CD14-positive monocyte (primary cell): ENCODE measurements at regions not wholly inside any gene's neighbourhood (a gene's known extent, or its start where the extent isn't known, plus 50 kb on each side); places are given as distances from the start of the nearest gene placed in this dataset.

Experiments
- DNase-seq, 3 donors: peaks; one replicate each; pipeline ENCODE4 v3.0.0-alpha.2; 2011 to 2022
- H2AFZ ChIP-seq: 2 replicates; pipeline ENCODE4 v1.6.0; 2012; ENCODE audit warnings: mild to moderate bottlenecking, low read depth, low read length, inconsistent platforms; ENCODE audit not compliant: insufficient read depth, poor library complexity, severe bottlenecking
- H3K27ac ChIP-seq, 2 donors: 1 replicate in 1 of 2; 2 replicates in 1 of 2; pipeline ENCODE4 v1.5.1; 2012 to 2013; ENCODE audit warnings: low read length in 2 of 2, control low read depth in 1 of 2, inconsistent platforms in 1 of 2, low read depth in 1 of 2, mild to moderate bottlenecking in 1 of 2
- H3K27me3 ChIP-seq, 2 donors: one replicate each; pipeline versions ENCODE4 v1.6.0 to v1.6.1; 2011 to 2013; ENCODE audit warnings: low read length in 2 of 2; ENCODE audit not compliant: control insufficient read depth in 2 of 2, insufficient read depth in 2 of 2
- H3K36me3 ChIP-seq, 2 donors: replicated peaks in 1 of 2; 1 replicate in 1 of 2; 2 replicates in 1 of 2; pipeline versions ENCODE4 v1.5.1 to v1.6.1; 2012 to 2013; ENCODE audit warnings: low read length in 2 of 2, control low read depth in 1 of 2, inconsistent platforms in 1 of 2, mild to moderate bottlenecking in 1 of 2; ENCODE audit not compliant: insufficient read depth in 2 of 2, control insufficient read depth in 1 of 2
- H3K4me1 ChIP-seq, 2 donors: 1 replicate in 1 of 2; 2 replicates in 1 of 2; pipeline versions ENCODE4 v1.5.1 to v1.6.1; 2012 to 2013; ENCODE audit warnings: low read length in 2 of 2, control low read depth in 1 of 2, inconsistent platforms in 1 of 2, mild to moderate bottlenecking in 1 of 2, moderate library complexity in 1 of 2; ENCODE audit not compliant: insufficient read depth in 2 of 2, control insufficient read depth in 1 of 2
- H3K4me2 ChIP-seq: replicated peaks from 2 replicates; pipeline ENCODE3; 2012; ENCODE audit warnings: low read length, moderate library complexity, mild to moderate bottlenecking; ENCODE audit not compliant: poor library complexity, severe bottlenecking; ENCODE audit errors: extremely low read depth
- H3K4me3 ChIP-seq, 3 experiments: fragments of 200-600 bp in 1 of 3; sonication (generic) in 1 of 3; replicated peaks in 1 of 3; 1 replicate in 2 of 3; 2 replicates in 1 of 3; pipeline ENCODE4 v1.5.1; 2011 to 2013; ENCODE audit warnings: low read length in 3 of 3, mild to moderate bottlenecking in 3 of 3, control low read depth in 2 of 3, low read depth in 2 of 3, inconsistent platforms in 1 of 3, moderate library complexity in 1 of 3
- H3K79me2 ChIP-seq: 2 replicates; pipeline ENCODE4 v1.6.0; 2012; ENCODE audit warnings: mild to moderate bottlenecking, control low read depth, inconsistent platforms, low read length, moderate library complexity; ENCODE audit not compliant: insufficient read depth
- H3K9ac ChIP-seq: 2 replicates; pipeline ENCODE4 v1.6.0; 2017; ENCODE audit warnings: low read length, mild to moderate bottlenecking; ENCODE audit not compliant: insufficient read depth, poor library complexity, severe bottlenecking
- H3K9me3 ChIP-seq, 2 donors: replicated peaks in 1 of 2; 1 replicate in 1 of 2; 2 replicates in 1 of 2; pipeline versions ENCODE4 v1.5.1 to v1.6.1; 2012 to 2013; ENCODE audit warnings: low read length in 2 of 2, control low read depth in 1 of 2; ENCODE audit not compliant: control insufficient read depth in 1 of 2, insufficient read depth in 1 of 2
- H4K20me1 ChIP-seq: 2 replicates; pipeline ENCODE4 v1.6.0; 2012; ENCODE audit warnings: mild to moderate bottlenecking, low read length, control low read depth, moderate library complexity; ENCODE audit not compliant: insufficient read depth
- H3K27ac Mint-ChIP-seq, 7 donors: one replicate each; pipeline ENCODE4 v1.8.0; 2020; ENCODE audit warnings: mild to moderate bottlenecking in 7 of 7, mixed read lengths in 7 of 7, moderate library complexity in 6 of 7, inconsistent platforms in 2 of 7
- H3K27me3 Mint-ChIP-seq, 3 donors: one replicate each; pipeline ENCODE4 v1.8.0; 2021 to 2022; ENCODE audit warnings: low read depth in 3 of 3, mild to moderate bottlenecking in 3 of 3, mixed read lengths in 3 of 3, moderate library complexity in 3 of 3, inconsistent platforms in 1 of 3
- H3K36me3 Mint-ChIP-seq, 2 donors: one replicate each; pipeline ENCODE4 v1.8.0; 2020; ENCODE audit warnings: mixed read lengths in 2 of 2, inconsistent platforms in 1 of 2, mild to moderate bottlenecking in 1 of 2
- H3K4me1 Mint-ChIP-seq: one replicate; pipeline ENCODE4 v1.8.0; 2020; ENCODE audit warnings: mild to moderate bottlenecking, mixed read lengths
- H3K4me3 Mint-ChIP-seq, 2 donors: one replicate each; pipeline ENCODE4 v1.8.0; 2020; ENCODE audit warnings: mild to moderate bottlenecking in 2 of 2, mixed read lengths in 2 of 2, moderate library complexity in 1 of 2
- H3K9me3 Mint-ChIP-seq, 7 donors: one replicate each; pipeline ENCODE4 v1.8.0; 2020 to 2022; ENCODE audit warnings: mixed read lengths in 7 of 7, mild to moderate bottlenecking in 6 of 7, moderate library complexity in 6 of 7, inconsistent platforms in 2 of 7
- WGBS: methylation state at CpG from one replicate; pipeline ENCODE4 v1.1.5; 2013; ENCODE audit warnings: missing lambda C conversion rate; ENCODE audit not compliant: insufficient coverage; 5-methylcytosine and 5-hydroxymethylcytosine counted together
- intact Hi-C, 2 donors: fragments of 100-400 bp; cut with micrococcal nuclease; formaldehyde crosslinking; loops; one replicate each; pipeline versions ENCODE4 v1.15.0 to v1.15.1; 2023
- TF ChIP-seq, protein P1 (sequence below): fragments of 200-600 bp; IDR thresholded peaks from one replicate; pipeline ENCODE4 v1.8.0; 2022; ENCODE audit warnings: antibody characterized with exemption, mild to moderate bottlenecking

DNA sequence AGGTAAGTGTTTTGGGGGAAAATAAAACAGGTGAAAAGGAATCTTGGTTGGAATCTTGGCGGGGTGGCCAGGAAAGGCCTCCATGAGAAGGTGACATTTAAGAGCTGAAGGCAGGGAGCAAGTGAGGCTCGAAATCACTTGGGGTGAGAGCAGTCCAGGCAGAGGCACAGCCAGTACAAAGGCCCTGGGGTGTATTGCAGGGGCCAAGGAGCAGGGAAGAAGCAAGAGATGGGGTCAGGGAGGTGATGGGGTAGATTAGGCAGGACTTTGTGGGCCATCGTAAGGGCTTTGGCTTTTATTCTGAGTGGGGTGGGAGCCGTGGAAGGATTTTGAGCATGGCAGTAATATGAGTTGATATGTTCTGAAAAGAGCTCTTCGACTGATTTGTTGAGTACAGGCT lies 551.1 kb downstream of the MN1 start:
- Histone ChIP-seq H3K36me3 (no peaks in the 10 kb centered on the region), H4K20me1 (no peaks in the 10 kb centered on the region), H2AFZ (no peak overlapping the region), H3K27ac (no peak overlapping the region), H3K4me2 (no peak overlapping the region), H3K27me3 (no peaks in the 10 kb centered on the region), H3K4me3 (no peak overlapping the region), H3K79me2 (no peaks in the 10 kb centered on the region), H3K9ac (no peak overlapping the region), H3K4me1 (peaks cover 13 to 21% of the 10 kb centered on the region in 2 donors), H3K9me3 (peaks cover 8% of the 10 kb centered on the region in 2 donors)
- Mint-ChIP-seq H3K4me1 (peaks cover 19% of the 10 kb centered on the region), H3K9me3 (peaks cover 7 to 21% (median 11%) of the 10 kb centered on the region in 7 donors), H3K36me3 (no peaks in the 10 kb centered on the region), H3K27ac (no peak overlapping the region), H3K27me3 (peaks cover 0 to 6% (median 5%) of the 10 kb centered on the region in 3 donors), H3K4me3 (no peak overlapping the region)
- DNase-seq: no peak
- 100% methylated on average over 3 of the region's 5 CpGs for WGBS
- TF ChIP-seq, protein P1, sequence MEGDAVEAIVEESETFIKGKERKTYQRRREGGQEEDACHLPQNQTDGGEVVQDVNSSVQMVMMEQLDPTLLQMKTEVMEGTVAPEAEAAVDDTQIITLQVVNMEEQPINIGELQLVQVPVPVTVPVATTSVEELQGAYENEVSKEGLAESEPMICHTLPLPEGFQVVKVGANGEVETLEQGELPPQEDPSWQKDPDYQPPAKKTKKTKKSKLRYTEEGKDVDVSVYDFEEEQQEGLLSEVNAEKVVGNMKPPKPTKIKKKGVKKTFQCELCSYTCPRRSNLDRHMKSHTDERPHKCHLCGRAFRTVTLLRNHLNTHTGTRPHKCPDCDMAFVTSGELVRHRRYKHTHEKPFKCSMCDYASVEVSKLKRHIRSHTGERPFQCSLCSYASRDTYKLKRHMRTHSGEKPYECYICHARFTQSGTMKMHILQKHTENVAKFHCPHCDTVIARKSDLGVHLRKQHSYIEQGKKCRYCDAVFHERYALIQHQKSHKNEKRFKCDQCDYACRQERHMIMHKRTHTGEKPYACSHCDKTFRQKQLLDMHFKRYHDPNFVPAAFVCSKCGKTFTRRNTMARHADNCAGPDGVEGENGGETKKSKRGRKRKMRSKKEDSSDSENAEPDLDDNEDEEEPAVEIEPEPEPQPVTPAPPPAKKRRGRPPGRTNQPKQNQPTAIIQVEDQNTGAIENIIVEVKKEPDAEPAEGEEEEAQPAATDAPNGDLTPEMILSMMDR: no peak
- intact Hi-C loops: no loop called here

DNA sequence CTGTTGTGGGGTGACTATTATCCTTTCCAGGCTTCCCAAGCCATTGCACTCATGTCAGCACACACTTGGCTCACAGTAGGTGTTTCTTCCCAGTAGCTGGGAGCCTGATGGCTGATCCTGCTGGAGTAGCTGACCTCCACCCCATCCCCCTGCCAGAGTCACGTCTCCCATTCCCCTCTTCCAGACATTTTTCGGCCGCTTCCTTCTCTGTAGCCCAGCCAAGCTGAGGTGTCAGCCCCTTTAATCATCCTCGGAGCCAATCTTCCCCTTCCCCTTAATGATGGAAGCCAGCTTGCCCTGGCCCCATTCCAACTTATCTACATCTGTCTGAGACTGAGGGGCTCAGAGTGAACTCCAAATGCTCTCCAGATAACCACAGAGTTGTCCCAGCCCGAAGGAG lies 550.7 kb downstream of the MN1 start:
- Mint-ChIP-seq H3K9me3 (peaks cover 11 to 26% (median 16%) of the 10 kb centered on the region in 7 donors), H3K4me1 (peaks cover 19% of the 10 kb centered on the region), H3K4me3 (no peak overlapping the region), H3K36me3 (no peaks in the 10 kb centered on the region), H3K27me3 (peaks cover 0 to 6% (median 5%) of the 10 kb centered on the region in 3 donors), H3K27ac (peak overlapping the region in 1 of 7 donors; percentile 64)
- TF ChIP-seq, protein P1: no peak
- intact Hi-C loops: no loop called here
- WGBS: 97% methylated on average over 4 of the region's 5 CpGs
- Histone ChIP-seq H3K27ac (no peak overlapping the region), H3K9ac (no peak overlapping the region), H2AFZ (no peak overlapping the region), H3K9me3 (peaks cover 12 to 13% of the 10 kb centered on the region in 2 donors), H3K4me2 (no peak overlapping the region), H3K79me2 (no peaks in the 10 kb centered on the region), H3K4me1 (peaks cover 13 to 21% of the 10 kb centered on the region in 2 donors), H3K4me3 (no peak overlapping the region), H4K20me1 (no peaks in the 10 kb centered on the region), H3K36me3 (no peaks in the 10 kb centered on the region), H3K27me3 (no peaks in the 10 kb centered on the region)
- no peak for DNase-seq
